HG02970 (cell line): ENCODE measurements at regions not wholly inside any gene's neighbourhood (a gene's known extent, or its start where the extent isn't known, plus 50 kb on each side); places are given as distances from the start of the nearest gene placed in this dataset.

ENCODE experiments used
- ATAC-seq: cut with Tn5 transposase; IDR thresholded peaks from one replicate; pipeline ENCODE4 v1.9.1; 2021; ENCODE audit warnings: mild to moderate bottlenecking, moderate library complexity, moderate number of reproducible peaks; ENCODE audit not compliant: unreplicated experiment, low FRiP score

GRCh38 chr18:46318356-46318755, 214.2 kb downstream of the HAUS1 start:
- no peak for ATAC-seq

- no peak for ATAC-seq
These were observed 215.6 kb downstream of the HAUS1 start for GRCh38 chr18:46319783-46320182.

- no peak for ATAC-seq
These were observed 216.1 kb downstream of the HAUS1 start for GRCh38 chr18:46320297-46320696.

- no peak for ATAC-seq
These were observed 216.9 kb downstream of the HAUS1 start for GRCh38 chr18:46320928-46321711.

GRCh38 chr18:46321955-46322354, 217.8 kb downstream of the HAUS1 start:
- ATAC-seq = no peak

- ATAC-seq = no peak
These were observed 218.3 kb downstream of the HAUS1 start for GRCh38 chr18:46322411-46322891.

DNA sequence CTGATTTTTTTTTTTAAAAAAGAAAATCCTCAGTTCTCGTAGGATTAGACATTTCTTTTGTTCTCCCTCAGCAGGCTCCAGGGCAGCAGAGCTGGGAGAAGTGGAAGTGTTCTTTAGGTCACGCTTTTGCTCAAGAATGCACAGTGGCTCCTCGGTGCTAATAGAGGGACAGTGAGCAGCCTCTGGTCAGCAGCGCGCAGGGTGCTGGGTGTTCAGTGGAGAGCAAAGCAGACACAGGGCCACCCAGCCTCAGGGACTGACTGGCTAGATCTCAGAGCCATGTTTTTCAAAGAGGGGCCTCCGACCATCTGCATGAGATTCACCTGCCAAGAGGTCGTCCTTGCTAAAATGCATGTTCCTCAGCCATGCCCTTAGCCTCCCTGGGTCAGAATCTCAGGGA, 218.8 kb downstream of the HAUS1 start:
- no peak for ATAC-seq

GRCh38 chr18:46324087-46324955, 220.1 kb downstream of the HAUS1 start:
- ATAC-seq = no peak

DNA sequence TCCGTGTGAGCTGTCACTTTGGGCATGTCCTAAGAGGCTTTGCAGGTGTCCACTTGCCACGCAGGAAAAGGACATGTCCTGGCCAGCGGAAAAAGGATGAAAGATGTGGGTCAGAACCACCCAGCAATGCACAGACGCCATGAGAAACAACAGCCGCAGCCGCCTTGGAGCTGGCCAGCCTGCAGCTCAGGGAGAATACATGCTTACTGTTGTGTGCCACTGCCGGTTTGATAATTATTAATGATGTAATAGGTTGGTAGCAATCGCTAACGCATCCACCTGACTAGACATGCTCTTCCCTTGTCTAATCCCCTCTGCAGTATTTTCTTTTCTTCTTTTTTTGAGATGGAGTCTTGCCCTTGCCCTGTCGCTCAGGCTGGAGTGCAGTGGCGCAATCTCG, 221.7 kb downstream of the HAUS1 start:
- no peak for ATAC-seq

DNA sequence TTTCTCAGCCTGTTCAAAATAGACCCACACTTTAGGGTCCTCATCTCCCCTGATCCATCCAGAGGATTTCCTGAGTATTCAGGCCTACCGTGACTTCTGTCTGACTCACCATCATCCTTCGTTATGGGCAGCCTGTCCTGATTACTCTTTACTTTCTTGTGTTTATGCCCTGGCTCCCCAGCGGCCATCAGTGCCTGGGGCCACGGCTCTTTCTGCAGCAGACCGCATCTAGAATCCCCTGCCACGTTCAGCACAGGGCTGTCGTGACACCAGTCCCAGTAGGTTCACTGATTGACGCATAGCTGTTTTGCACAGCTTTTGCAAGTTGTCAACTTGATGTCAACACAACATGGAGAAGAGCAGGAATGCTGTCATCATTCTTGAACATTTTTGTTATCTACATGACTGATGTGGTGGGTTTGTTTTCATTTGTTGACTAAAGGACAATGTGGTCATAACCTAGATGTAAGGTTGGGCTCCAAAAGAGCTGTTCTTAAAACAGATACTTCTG, 225.6 kb downstream of the HAUS1 start:
- ATAC-seq = no peak

GRCh38 chr18:46331316-46331715, 227.1 kb downstream of the HAUS1 start:
- no peak for ATAC-seq

DNA sequence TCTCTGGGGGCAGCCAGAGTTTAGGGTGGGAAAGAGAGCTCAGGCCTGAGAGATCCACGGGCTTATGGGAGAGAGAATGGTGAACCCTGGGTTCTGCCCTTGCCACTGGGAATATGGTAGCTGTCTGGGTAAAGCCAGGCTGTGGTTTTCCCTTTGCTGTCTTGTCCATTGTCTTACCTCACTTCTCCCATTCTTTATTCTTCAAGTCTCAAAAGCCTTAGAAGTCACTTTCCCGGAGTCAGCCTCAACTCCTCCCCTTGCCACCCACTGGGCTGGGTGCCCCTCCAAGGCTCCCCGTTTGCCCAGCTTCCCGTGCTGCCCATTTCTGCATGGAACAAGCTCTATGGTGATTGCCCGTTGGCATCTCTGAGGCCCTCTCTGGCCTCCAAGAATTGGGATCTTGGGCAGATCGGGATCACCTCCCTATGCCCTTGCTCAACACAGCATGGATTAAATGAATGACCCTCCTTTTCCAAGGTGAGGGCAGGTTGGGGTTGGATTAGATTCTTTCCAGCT, 228.2 kb downstream of the HAUS1 start:
- no peak for ATAC-seq

DNA sequence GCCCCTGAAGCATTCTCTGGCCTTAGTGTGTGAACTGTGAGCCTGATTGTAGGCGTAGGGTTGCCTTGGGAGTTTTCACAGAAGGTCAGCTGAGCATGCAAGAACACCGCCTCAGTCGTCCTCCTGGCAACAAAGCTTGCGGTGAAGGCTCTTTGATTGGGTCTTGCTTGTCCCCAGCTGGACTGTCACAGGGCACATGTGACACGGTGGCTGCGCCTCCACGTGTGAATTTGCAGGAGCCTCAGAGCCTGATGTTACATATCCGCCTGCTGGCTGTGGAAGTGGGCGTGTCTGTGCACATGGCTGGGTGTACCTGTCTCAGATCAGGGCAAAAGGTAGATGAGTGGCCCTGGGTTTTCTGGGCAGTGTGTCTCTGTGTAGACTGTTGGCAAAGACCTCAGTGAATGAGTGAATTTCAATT, 228.7 kb downstream of the HAUS1 start:
- no peak for ATAC-seq

DNA sequence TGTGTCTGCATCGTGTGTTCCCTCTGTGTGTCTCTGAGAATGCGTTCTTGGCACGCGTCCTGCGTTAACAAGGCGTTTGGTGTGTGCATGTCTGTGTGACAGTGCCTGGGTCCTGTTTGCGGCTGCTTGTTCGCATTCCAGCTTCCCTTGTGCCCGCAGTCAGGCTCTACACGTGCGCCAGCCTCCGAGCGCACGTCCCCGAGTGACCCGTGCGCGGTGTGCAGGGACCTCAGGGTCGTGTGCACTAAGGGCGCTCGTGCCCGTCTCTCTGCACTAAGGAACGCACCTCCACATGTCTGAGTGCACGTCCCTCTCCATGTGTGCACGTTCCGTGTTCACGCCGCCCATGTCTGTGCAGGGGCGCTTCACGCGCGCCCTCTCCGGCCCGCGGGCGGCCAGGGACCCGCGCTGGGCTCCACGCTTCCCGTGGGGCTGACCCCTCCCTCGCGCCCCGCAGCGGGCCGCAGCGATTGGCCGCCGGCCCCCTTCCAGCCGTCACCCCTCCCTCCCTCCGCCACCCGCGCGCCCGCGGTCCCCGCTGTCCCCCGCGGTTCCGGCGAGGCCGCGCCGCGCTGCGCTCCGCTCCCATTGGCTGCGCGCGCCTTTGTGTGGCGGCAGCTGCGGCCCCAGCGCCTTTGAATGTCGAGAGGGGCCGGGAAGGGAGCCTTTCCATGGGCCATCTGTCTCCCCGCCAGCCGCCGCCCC, 229.4 kb downstream of the HAUS1 start:
- no peak for ATAC-seq

- no peak for ATAC-seq
These were observed 230.7 kb downstream of the HAUS1 start for GRCh38 chr18:46334868-46335281.

DNA sequence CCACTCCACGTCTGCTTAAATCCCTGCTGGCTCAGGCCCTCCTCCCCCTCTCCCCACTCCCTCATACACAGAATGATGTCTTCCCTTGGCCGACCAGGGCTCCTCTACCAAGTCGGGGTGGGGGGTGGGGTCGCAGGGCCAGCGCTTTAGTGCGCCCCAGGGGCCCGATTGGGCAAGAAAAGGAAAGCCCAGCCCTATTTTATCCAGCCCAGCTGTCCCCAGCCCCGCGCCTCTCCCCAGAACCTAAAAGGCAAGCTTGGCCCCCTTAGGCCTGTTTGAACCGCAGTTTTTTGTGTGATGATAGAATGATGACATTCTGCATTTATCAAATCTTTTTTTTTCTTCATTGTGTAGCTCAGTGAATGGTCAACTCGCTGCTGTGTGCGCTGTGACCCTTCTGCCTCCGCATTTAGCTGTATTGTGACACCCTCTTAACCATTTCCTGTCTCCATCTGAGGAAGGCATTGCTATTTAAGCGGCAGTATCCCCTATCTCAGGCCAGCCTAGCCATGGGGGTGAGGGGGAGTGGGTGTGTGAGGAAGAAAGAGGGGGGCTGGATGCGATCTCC, 231.4 kb downstream of the HAUS1 start:
- ATAC-seq = no peak

DNA sequence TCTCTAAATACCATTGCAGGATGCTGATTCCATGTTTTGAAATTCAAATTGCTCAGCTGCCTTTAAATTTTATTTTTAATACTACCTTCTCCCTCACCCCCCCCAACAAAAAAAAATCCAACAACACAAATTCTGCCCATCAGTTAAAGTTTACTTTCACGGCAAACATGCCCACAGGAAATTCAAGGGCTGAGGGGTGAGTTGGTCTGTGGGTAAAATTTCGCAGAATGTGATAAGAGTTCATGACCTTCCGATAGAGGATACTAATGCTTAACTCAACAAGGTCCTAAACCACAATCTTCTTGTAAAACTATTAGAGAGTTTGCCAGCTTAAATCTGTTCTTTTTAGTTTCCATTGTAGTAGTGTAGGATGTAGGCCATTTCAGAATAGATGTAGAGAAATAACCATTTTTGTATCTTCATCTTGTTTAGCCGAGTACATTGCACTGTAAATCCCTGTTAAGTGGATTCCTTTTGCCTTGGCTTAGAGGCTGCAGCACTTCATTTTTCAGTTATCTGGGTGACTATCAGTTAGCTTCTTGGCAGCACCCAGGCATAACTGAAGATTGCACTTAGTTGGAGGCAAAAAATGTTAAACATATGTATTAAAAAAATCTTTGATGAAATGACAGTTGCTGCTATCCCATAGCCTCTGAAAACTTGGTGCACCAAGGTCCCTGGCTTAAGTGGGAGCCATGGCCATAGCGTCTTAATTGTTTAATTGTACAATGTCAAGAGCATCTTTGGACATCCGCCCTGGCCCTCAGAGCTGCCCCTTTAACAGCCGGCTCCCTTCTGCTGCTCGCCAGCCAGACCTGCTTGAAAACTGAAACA, 232.3 kb downstream of the HAUS1 start:
- ATAC-seq = no peak

GRCh38 chr18:46337271-46337670, 233.1 kb downstream of the HAUS1 start:
- ATAC-seq = no peak

GRCh38 chr18:46338205-46338604, 234.0 kb downstream of the HAUS1 start:
- ATAC-seq = no peak
